ENCODE measurements at regions not wholly inside any gene's neighbourhood (a gene's known extent, or its start where the extent isn't known, plus 50 kb on each side); places are given as distances from the start of the nearest gene placed in this dataset.

- TF ChIP-seq, protein P1, sequence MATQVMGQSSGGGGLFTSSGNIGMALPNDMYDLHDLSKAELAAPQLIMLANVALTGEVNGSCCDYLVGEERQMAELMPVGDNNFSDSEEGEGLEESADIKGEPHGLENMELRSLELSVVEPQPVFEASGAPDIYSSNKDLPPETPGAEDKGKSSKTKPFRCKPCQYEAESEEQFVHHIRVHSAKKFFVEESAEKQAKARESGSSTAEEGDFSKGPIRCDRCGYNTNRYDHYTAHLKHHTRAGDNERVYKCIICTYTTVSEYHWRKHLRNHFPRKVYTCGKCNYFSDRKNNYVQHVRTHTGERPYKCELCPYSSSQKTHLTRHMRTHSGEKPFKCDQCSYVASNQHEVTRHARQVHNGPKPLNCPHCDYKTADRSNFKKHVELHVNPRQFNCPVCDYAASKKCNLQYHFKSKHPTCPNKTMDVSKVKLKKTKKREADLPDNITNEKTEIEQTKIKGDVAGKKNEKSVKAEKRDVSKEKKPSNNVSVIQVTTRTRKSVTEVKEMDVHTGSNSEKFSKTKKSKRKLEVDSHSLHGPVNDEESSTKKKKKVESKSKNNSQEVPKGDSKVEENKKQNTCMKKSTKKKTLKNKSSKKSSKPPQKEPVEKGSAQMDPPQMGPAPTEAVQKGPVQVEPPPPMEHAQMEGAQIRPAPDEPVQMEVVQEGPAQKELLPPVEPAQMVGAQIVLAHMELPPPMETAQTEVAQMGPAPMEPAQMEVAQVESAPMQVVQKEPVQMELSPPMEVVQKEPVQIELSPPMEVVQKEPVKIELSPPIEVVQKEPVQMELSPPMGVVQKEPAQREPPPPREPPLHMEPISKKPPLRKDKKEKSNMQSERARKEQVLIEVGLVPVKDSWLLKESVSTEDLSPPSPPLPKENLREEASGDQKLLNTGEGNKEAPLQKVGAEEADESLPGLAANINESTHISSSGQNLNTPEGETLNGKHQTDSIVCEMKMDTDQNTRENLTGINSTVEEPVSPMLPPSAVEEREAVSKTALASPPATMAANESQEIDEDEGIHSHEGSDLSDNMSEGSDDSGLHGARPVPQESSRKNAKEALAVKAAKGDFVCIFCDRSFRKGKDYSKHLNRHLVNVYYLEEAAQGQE (IDR thresholded peaks at IDR 0.05; ENCODE audit: low read depth), result no peak
- TF ChIP-seq SRF (IDR thresholded peaks at IDR 0.05; ENCODE audit: low read depth) (no peak), SIN3A (IDR thresholded peaks at IDR 0.05; ENCODE audit: low read depth) (no peak), ZNF274 (IDR thresholded peaks at IDR 0.05; ENCODE audit: low read depth, low read length) (no peak), RAD21 (IDR thresholded peaks at IDR 0.05; ENCODE audit: low read depth) (no peak), JUND (IDR thresholded peaks at IDR 0.05) (no peak)
These were observed 360.7 kb upstream of the MGMT start (continued) for GRCh38 chr10:129106314-129106713.

DNA sequence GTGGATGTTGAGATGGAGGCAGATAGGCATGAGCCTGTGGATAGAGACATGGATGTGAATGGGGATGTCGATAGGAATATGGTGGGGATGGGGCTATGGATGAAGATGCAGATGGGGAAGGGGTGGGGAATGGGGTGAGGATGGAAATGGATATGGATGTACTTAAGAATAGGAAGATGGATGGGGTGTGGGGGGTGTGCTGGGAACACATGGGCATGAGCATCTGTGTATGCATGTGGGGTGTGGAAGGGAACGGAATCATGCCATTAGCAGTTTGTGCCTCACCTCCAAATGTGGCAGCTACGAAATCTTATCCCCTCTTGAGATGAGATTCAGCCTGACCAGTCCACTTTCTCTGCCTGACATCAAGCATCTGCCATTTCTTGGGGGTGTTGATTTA is 359.5 kb upstream of the MGMT start:
- ChIA-PET POLR2A (no interaction called here), RAD21 (ENCODE audit: low non-redundant PET in 1 of 2, low total read pairs in 2 of 2, uncharacterized antibody in 2 of 2, unreplicated experiment in 2 of 2) (no interaction called here), CTCF (no interaction called here)
- no peaks in the 10 kb centered on the region for H3K9me2 ChIP-seq (ENCODE audit: insufficient read depth)
- no TSS peak for BruUV-seq (replicated peaks)
- intact Hi-C loops (cut with micrococcal nuclease), result no loop called here
- H3K4me2 ChIP-seq (ENCODE audit: low read length), result no peak overlapping the region
- no peak overlapping the region for H3K4me3 ChIP-seq (replicated peaks in 1 of 2; ENCODE audit: low read depth in 1 of 2, low read length in 2 of 2)
- H3K79me2 ChIP-seq (ENCODE audit: insufficient read depth, low read length), result no peaks in the 10 kb centered on the region
- no peak overlapping the region for H2AFZ ChIP-seq (ENCODE audit: low read depth, low read length, poor library complexity, severe bottlenecking)
- TF ChIP-seq ZFX (IDR thresholded peaks at IDR 0.05), result no peak
- no peak for DNase-seq (ENCODE audit: low read depth, low spot score)
- H3K27ac ChIP-seq (ENCODE audit: low read depth, low read length), result no peak overlapping the region
- H3K4me1 ChIP-seq (ENCODE audit: control insufficient read depth in 1 of 2, insufficient read depth in 2 of 2, low read length in 2 of 2), result no peaks in the 10 kb centered on the region
- H3K9ac ChIP-seq (ENCODE audit: low read length), result no peak overlapping the region
- no peaks in the 10 kb centered on the region for H3K27me3 ChIP-seq (ENCODE audit: insufficient read depth, low read length)
- ATAC-seq, result no peak
- no peaks in the 10 kb centered on the region for H4K20me1 ChIP-seq (ENCODE audit: insufficient read depth)
- H3K36me3 ChIP-seq (ENCODE audit: control insufficient read depth in 1 of 2, insufficient read depth in 2 of 2, low read length in 2 of 2), result no peaks in the 10 kb centered on the region; a peak in 1 of 4 replicates
- H3K9me3 ChIP-seq (ENCODE audit: control insufficient read depth in 1 of 2, insufficient read depth in 1 of 2, low read depth in 1 of 2, low read length in 2 of 2), result peaks cover 6 to 17% of the 10 kb centered on the region in 2 experiments; a peak in 2 of 4 replicates
